ENCODE measurements at regions not wholly inside any gene's neighbourhood (a gene's known extent, or its start where the extent isn't known, plus 50 kb on each side); places are given as distances from the start of the nearest gene placed in this dataset.

GRCh38 chr15:59876140-59876539 lies 128.0 kb upstream of the FOXB1 start:
- TF ChIP-seq TCF12 (IDR thresholded peaks at IDR 0.05), result no peak
- no peak for TF ChIP-seq TCF12 (CRISPR knock-in tag; IDR thresholded peaks at IDR 0.05)
- TF ChIP-seq NFATC3 (CRISPR knock-in tag; IDR thresholded peaks at IDR 0.05), result no peak
- no peak for TF ChIP-seq EZH2 (conservative IDR thresholded peaks at IDR 0.05; ENCODE audit: low read depth, low read length)
- TF ChIP-seq DDIT3 (CRISPR knock-in tag; IDR thresholded peaks at IDR 0.05), result no peak
- TF ChIP-seq ZBTB21 (CRISPR knock-in tag; IDR thresholded peaks at IDR 0.05), result no peak
- TF ChIP-seq SP140L (CRISPR knock-in tag; IDR thresholded peaks at IDR 0.05; ENCODE audit: borderline replicate concordance), result no peak
- no peak for TF ChIP-seq HOXA7 (CRISPR knock-in tag; IDR thresholded peaks at IDR 0.05)
- no peak for TF ChIP-seq BHLHE40 (IDR thresholded peaks at IDR 0.05; ENCODE audit: low read length)
- TF ChIP-seq ZFP36 (IDR thresholded peaks at IDR 0.05; ENCODE audit: borderline replicate concordance, low read depth, low read length, partially characterized antibody), result no peak
- no peak for TF ChIP-seq ZNF124 (CRISPR knock-in tag; IDR thresholded peaks at IDR 0.05)
